ENCODE measurements at regions not wholly inside any gene's neighbourhood (a gene's known extent, or its start where the extent isn't known, plus 50 kb on each side); places are given as distances from the start of the nearest gene placed in this dataset.

GRCh38 chr2:145797692-145798091, 1277.8 kb upstream of the ZEB2 start:
- no peak for TF ChIP-seq CTCF (IDR thresholded peaks at IDR 0.05)
- no peak for TF ChIP-seq POLR2AphosphoS5 (IDR thresholded peaks at IDR 0.05)
